ENCODE measurements at regions not wholly inside any gene's neighbourhood (a gene's known extent, or its start where the extent isn't known, plus 50 kb on each side); places are given as distances from the start of the nearest gene placed in this dataset.

DNA sequence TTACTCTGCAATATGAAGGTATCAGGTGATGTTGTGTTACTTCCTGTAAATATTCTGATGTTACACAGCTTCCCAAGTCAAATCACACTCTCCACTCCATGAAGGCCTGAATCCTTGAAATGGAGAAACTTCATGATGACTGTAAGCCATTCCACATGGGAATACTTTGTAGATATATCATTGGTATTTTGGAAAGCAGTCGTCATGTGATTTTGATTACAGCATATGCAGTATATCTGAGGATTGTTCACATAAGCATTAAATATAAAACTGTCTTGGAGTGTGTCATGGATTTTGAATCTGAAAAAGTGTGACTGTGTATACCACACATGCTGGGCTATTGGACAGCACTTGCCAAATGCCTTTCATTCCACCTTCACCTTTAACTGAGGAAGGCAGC is 118.3 kb upstream of the EXOC2 start:
- TF ChIP-seq ZNF610 (tag by site-specific recombination; IDR thresholded peaks at IDR 0.05; ENCODE audit: borderline replicate concordance) = no peak
- Histone ChIP-seq H3K4me3 (ENCODE audit: low read depth, low read length) (no peak overlapping the region), H3K4me1 (ENCODE audit: control insufficient read depth, insufficient read depth, low read length) (no peaks in the 10 kb centered on the region), H3K9me3 (ENCODE audit: control insufficient read depth, insufficient read depth, low read depth, low read length) (no peaks in the 10 kb centered on the region), H3K36me3 (ENCODE audit: control insufficient read depth in 2 of 2, insufficient read depth in 1 of 2, low read length in 2 of 2) (no peaks in the 10 kb centered on the region), H3K27ac (ENCODE audit: extremely low read depth, low read depth, low read length) (no peak overlapping the region)
- CTCF ChIA-PET = interaction anchor here (0.6 kb wide), 1 partner anchor 9 kb away, joined by 3 read pairs; no protein-coding TSS in a partner anchor
- POLR2A ChIA-PET = no interaction called here

DNA sequence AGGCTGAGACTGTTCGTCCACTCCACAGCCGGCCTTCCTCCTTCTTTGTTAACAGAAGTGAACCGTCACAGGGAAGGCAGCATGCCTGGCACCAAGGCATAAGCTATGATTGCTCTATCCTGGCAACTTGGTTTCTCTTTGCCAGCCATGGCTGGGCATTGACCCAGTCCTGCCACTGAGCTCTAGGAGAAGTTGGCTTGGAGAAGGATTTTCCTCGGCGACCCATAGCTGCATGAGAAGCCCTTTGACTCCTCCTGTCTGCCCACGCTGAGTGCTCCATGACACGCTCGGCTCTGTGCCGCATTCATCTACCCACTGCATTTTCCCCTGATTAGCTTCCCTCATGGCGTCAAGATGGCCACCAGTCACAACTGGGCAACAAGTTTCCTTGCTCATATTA is 111.8 kb upstream of the EXOC2 start:
- ChIA-PET POLR2A (no interaction called here), CTCF (interaction anchor here (0.9 kb wide), 1 partner anchor 619 kb away, joined by 3 read pairs; no protein-coding TSS in a partner anchor)
- Histone ChIP-seq H3K4me3 (ENCODE audit: low read depth, low read length) (no peak overlapping the region), H3K27ac (ENCODE audit: extremely low read depth, low read depth, low read length) (no peak overlapping the region), H3K36me3 (ENCODE audit: control insufficient read depth in 2 of 2, insufficient read depth in 1 of 2, low read length in 2 of 2) (no peaks in the 10 kb centered on the region), H3K4me1 (ENCODE audit: control insufficient read depth, insufficient read depth, low read length) (no peaks in the 10 kb centered on the region), H3K9me3 (ENCODE audit: control insufficient read depth, insufficient read depth, low read depth, low read length) (no peaks in the 10 kb centered on the region)
- TF ChIP-seq, protein P1, sequence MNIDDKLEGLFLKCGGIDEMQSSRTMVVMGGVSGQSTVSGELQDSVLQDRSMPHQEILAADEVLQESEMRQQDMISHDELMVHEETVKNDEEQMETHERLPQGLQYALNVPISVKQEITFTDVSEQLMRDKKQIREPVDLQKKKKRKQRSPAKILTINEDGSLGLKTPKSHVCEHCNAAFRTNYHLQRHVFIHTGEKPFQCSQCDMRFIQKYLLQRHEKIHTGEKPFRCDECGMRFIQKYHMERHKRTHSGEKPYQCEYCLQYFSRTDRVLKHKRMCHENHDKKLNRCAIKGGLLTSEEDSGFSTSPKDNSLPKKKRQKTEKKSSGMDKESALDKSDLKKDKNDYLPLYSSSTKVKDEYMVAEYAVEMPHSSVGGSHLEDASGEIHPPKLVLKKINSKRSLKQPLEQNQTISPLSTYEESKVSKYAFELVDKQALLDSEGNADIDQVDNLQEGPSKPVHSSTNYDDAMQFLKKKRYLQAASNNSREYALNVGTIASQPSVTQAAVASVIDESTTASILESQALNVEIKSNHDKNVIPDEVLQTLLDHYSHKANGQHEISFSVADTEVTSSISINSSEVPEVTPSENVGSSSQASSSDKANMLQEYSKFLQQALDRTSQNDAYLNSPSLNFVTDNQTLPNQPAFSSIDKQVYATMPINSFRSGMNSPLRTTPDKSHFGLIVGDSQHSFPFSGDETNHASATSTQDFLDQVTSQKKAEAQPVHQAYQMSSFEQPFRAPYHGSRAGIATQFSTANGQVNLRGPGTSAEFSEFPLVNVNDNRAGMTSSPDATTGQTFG (tag by site-specific recombination; IDR thresholded peaks at IDR 0.05; ENCODE audit: borderline replicate concordance) = no peak
- TF ChIP-seq, protein P2, sequence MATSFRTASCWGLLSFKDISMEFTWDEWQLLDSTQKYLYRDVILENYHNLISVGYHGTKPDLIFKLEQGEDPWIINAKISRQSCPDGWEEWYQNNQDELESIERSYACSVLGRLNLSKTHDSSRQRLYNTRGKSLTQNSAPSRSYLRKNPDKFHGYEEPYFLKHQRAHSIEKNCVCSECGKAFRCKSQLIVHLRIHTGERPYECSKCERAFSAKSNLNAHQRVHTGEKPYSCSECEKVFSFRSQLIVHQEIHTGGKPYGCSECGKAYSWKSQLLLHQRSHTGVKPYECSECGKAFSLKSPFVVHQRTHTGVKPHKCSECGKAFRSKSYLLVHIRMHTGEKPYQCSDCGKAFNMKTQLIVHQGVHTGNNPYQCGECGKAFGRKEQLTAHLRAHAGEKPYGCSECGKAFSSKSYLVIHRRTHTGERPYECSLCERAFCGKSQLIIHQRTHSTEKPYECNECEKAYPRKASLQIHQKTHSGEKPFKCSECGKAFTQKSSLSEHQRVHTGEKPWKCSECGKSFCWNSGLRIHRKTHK (tag by site-specific recombination; IDR thresholded peaks at IDR 0.05) = no peak
- TF ChIP-seq ZNF677 (tag by site-specific recombination; IDR thresholded peaks at IDR 0.05) = no peak
- TF ChIP-seq ZNF157 (tag by site-specific recombination; IDR thresholded peaks at IDR 0.05) = no peak

DNA sequence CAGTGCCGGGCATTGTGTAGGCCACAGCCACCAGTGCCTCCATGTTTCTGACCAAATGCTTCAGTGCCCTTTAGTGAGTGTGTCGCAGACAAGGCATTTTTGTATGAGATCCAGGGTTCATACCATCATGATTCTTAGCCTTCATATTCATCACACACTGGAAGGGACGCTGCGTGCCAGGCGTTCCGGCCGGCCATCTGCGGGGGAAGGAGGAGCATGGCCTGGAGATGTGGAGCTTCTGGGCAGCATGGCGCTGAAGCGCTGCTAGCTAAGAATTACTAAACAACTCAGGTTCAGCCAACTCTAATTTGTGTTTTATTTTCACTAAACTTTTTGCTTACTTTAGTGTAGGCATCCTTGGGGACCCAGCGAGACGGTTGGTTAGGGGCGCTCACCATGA is 111.4 kb upstream of the EXOC2 start:
- Histone ChIP-seq H3K4me3 (ENCODE audit: low read depth, low read length) (no peak overlapping the region), H3K9me3 (ENCODE audit: control insufficient read depth, insufficient read depth, low read depth, low read length) (no peaks in the 10 kb centered on the region), H3K36me3 (ENCODE audit: control insufficient read depth in 2 of 2, insufficient read depth in 1 of 2, low read length in 2 of 2) (no peaks in the 10 kb centered on the region), H3K27ac (ENCODE audit: extremely low read depth, low read depth, low read length) (no peak overlapping the region), H3K4me1 (ENCODE audit: control insufficient read depth, insufficient read depth, low read length) (no peaks in the 10 kb centered on the region)
- CTCF ChIA-PET = interaction anchor here (0.7 to 0.9 kb wide), 2 partner anchors 620 to 622 kb away, joined by 3 to 4 read pairs; no protein-coding TSS in a partner anchor
- TF ChIP-seq ZSCAN23 (tag by site-specific recombination; IDR thresholded peaks at IDR 0.05) (no peak), KLF8 (tag by site-specific recombination; IDR thresholded peaks at IDR 0.05) (no peak), ZNF768 (tag by site-specific recombination; IDR thresholded peaks at IDR 0.05) (no peak), ZNF266 (tag by site-specific recombination; IDR thresholded peaks at IDR 0.05; ENCODE audit: low read depth) (no peak), ZNF174 (tag by site-specific recombination; IDR thresholded peaks at IDR 0.05) (no peak), ZNF121 (tag by site-specific recombination; IDR thresholded peaks at IDR 0.05) (no peak), ZNF23 (tag by site-specific recombination; IDR thresholded peaks at IDR 0.05; ENCODE audit: borderline replicate concordance) (no peak), ZNF10 (tag by site-specific recombination; IDR thresholded peaks at IDR 0.05) (no peak), ZNF2 (tag by site-specific recombination; IDR thresholded peaks at IDR 0.05) (no peak), ZNF529 (tag by site-specific recombination; IDR thresholded peaks at IDR 0.05; ENCODE audit: insufficient replicate concordance) (no peak), ZNF530 (tag by site-specific recombination; IDR thresholded peaks at IDR 0.05; ENCODE audit: low read depth) (no peak), ZNF654 (tag by site-specific recombination; IDR thresholded peaks at IDR 0.05; ENCODE audit: low read depth) (no peak), YY2 (tag by site-specific recombination; IDR thresholded peaks at IDR 0.05) (no peak), ZNF629 (tag by site-specific recombination; IDR thresholded peaks at IDR 0.05) (no peak), ZNF157 (tag by site-specific recombination; IDR thresholded peaks at IDR 0.05) (no peak)
- TF ChIP-seq, protein P3, sequence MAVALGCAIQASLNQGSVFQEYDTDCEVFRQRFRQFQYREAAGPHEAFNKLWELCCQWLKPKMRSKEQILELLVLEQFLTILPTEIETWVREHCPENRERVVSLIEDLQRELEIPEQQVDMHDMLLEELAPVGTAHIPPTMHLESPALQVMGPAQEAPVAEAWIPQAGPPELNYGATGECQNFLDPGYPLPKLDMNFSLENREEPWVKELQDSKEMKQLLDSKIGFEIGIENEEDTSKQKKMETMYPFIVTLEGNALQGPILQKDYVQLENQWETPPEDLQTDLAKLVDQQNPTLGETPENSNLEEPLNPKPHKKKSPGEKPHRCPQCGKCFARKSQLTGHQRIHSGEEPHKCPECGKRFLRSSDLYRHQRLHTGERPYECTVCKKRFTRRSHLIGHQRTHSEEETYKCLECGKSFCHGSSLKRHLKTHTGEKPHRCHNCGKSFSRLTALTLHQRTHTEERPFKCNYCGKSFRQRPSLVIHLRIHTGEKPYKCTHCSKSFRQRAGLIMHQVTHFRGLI (tag by site-specific recombination; IDR thresholded peaks at IDR 0.05) = no peak
- TF ChIP-seq, protein P4, sequence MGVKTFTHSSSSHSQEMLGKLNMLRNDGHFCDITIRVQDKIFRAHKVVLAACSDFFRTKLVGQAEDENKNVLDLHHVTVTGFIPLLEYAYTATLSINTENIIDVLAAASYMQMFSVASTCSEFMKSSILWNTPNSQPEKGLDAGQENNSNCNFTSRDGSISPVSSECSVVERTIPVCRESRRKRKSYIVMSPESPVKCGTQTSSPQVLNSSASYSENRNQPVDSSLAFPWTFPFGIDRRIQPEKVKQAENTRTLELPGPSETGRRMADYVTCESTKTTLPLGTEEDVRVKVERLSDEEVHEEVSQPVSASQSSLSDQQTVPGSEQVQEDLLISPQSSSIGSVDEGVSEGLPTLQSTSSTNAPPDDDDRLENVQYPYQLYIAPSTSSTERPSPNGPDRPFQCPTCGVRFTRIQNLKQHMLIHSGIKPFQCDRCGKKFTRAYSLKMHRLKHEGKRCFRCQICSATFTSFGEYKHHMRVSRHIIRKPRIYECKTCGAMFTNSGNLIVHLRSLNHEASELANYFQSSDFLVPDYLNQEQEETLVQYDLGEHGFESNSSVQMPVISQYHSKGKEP (tag by site-specific recombination; IDR thresholded peaks at IDR 0.05) = no peak
- TF ChIP-seq, protein P5, sequence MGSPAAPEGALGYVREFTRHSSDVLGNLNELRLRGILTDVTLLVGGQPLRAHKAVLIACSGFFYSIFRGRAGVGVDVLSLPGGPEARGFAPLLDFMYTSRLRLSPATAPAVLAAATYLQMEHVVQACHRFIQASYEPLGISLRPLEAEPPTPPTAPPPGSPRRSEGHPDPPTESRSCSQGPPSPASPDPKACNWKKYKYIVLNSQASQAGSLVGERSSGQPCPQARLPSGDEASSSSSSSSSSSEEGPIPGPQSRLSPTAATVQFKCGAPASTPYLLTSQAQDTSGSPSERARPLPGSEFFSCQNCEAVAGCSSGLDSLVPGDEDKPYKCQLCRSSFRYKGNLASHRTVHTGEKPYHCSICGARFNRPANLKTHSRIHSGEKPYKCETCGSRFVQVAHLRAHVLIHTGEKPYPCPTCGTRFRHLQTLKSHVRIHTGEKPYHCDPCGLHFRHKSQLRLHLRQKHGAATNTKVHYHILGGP (tag by site-specific recombination; IDR thresholded peaks at IDR 0.05) = no peak
- POLR2A ChIA-PET = interaction anchor here (0.7 kb wide), 1 partner anchor 623 kb away, joined by 3 read pairs; no protein-coding TSS in a partner anchor
